Motor neuron (in vitro differentiated cells): ENCODE measurements at regions not wholly inside any gene's neighbourhood (a gene's known extent, or its start where the extent isn't known, plus 50 kb on each side); places are given as distances from the start of the nearest gene placed in this dataset.
"Not testable (repeated sequence)": the region's sequence is repeated elsewhere in the genome, so short reads cannot be mapped to it uniquely, and the experiment has no call there.

ENCODE experiments used
- ATAC-seq, 8 experiments: fragments of 200-7000 bp; cut with Tn5 transposase; replicated peaks in 6 of 8; 2 replicates each; pipeline ENCODE4 v1.8.0; 2021; ENCODE audit warnings: mild to moderate bottlenecking in 8 of 8, moderate library complexity in 8 of 8
- H3K27ac ChIP-seq, 2 donors: fragments of 250-450 bp; sonication (Bioruptor Pico); 2 replicates each; pipeline ENCODE4 v1.9.0; 2021; ENCODE audit warnings: antibody characterized with exemption in 2 of 2, mild to moderate bottlenecking in 2 of 2, moderate library complexity in 1 of 2
- H3K4me1 ChIP-seq, 2 donors: fragments of 250-450 bp; sonication (Bioruptor Pico); replicated peaks in 1 of 2; 2 replicates each; pipeline ENCODE4 v1.6.1; 2021; ENCODE audit warnings: antibody characterized with exemption in 2 of 2, mild to moderate bottlenecking in 2 of 2, moderate library complexity in 1 of 2
- H3K4me3 ChIP-seq, 5 donors: fragments of 250-450 bp; sonication (Bioruptor Pico); 2 replicates each; pipeline ENCODE4 v1.9.0; 2021; ENCODE audit warnings: antibody characterized with exemption in 5 of 5, mild to moderate bottlenecking in 5 of 5, moderate library complexity in 4 of 5
- WGBS, 10 experiments: fragments of 450-650 bp; shearing (Covaris generic); methylation state at CpG; one replicate each; pipeline ENCODE4 v1.0.0; 2022; 5-methylcytosine and 5-hydroxymethylcytosine counted together
- in situ Hi-C, 9 experiments: fragments of 400-800 bp; cut with MboI; loops; one replicate each; pipeline ENCODE4 v1.15.0; 2021; ENCODE audit warnings: low sequenced_read_pairs in 9 of 9, low pct_unique_long_range_greater_than_20kb in 2 of 9; ENCODE audit not compliant: unreplicated experiment in 9 of 9

DNA sequence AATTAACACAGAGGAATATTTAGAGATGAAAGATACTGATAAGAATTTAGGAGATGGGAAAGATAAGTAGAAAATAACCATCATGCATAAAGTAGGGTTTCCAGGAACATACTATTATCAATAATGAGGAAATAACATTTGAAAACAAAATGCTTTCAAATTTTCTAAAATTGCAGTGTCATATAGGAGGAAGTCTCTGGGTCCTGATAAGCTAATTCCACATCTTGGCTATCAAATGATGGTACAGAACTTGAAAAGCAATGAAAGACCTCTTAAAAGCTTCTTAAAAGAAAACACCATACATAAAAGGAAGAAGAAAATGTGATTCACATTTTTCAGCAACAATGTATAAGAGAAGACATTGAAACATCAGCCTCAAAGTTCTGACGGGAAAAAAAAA lies 1024.8 kb downstream of the TSN start:
- no peak for ATAC-seq
- Histone ChIP-seq H3K27ac (no peak overlapping the region), H3K4me3 (no peak overlapping the region), H3K4me1 (no peaks in the 10 kb centered on the region)
- in situ Hi-C loops, result no loop called here
- WGBS, 10 experiments, result 17 to 100% (median 89%) methylated on average over 1 of the region's 1 CpG; no CpG with 5 or more reads in 3 of the 10 experiments

DNA sequence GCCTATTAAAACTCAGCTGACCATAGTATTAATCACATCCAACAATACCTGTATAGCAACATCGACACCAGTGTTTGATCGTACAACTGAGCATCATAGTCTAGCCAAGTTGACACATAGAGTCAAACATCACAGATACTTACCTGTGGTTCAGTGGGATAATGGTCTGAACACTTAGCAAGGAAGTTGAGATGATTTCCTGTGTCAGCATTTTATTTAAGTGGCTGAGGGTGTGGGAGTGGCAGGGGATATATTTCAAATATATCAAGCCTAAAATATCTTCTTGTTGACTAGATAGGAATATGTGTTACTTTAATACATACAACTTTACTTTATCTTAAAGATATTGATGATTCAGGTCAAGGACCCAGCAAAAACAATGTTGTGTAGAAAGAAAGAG lies 1038.6 kb downstream of the TSN start:
- H3K4me1 ChIP-seq, result no peaks in the 10 kb centered on the region
- in situ Hi-C loops, result no loop called here

DNA sequence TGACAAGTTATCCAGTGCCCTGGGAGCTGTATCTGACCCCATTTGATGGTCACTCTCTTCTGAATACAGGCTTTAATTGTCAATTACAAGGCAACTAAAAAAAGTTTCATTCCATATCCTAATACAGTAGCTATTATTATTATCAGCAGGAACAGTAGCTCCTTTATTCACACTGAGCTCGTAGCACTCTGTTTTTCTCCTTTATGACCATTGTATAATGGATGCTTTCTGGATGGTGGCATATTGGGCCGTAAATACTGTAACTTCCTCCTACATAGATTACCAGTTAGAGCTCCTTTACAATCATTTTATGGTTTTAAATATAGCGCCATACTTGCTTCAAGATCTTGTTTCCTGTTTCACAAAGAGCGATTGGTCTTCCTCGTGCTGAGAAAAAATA lies 1040.3 kb downstream of the TSN start:
- H3K4me1 ChIP-seq, result no peaks in the 10 kb centered on the region
- ATAC-seq, result no peak
- no peak overlapping the region for H3K4me3 ChIP-seq
- H3K27ac ChIP-seq, result no peak overlapping the region
- in situ Hi-C loops, result no loop called here
- WGBS, 10 experiments, result 27 to 100% (median 77%) methylated on average over 1 to 5 of the region's 5 CpGs

More for the DNA sequence above, 1038.6 kb downstream of the TSN start:
- ATAC-seq, result no peak
- WGBS, 10 experiments, result 25 to 100% (median 100%) methylated on average over 1 to 2 of the region's 2 CpGs; no CpG with 5 or more reads in 4 of the 10 experiments
- Histone ChIP-seq H3K4me3 (no peak overlapping the region), H3K27ac (no peak overlapping the region)

DNA sequence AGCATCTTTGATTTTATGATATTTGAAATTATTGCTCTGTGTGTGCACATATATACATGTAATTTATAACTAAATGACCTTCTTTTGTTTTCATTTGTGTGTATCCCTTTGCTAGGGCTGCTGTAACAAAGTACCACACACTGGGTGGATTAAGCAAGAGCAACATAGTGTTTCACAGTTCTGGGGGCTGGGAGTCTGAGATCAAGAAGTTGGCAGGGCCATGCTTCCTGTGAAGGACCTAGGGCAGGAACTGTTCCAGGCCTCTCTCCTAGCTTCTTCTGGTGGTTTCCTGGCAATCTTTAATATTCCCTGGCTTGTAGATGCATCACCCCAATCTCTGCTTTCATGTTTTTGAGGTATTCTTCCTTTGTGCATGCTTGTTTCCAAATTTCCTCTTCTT lies 1043.9 kb downstream of the TSN start:
- Histone ChIP-seq H3K4me1 (no peaks in the 10 kb centered on the region), H3K4me3 (no peak overlapping the region), H3K27ac (no peak overlapping the region)
- in situ Hi-C loops, result no loop called here
- ATAC-seq, result no peak

DNA sequence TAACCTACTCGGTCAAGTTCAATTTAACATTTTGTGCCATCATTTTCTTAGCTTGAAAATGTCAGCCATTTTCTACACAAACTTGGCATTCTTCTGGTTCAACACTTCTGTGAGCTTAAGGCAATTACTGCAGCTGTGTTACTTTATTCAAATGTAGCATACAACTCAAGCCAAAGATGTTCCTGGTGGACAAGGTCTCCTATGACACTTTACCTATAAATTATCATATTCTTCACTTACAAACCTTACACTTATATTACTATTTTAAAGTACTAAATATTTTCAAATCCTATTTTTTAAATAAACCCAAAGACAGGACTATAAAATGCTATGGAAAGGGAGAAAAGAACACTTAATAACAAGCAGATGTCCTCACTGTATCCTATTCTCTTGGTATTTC lies 1045.3 kb downstream of the TSN start:
- no peaks in the 10 kb centered on the region for H3K4me1 ChIP-seq
- WGBS, 10 experiments, result 0 to 100% (median 73%) methylated on average over 1 of the region's 1 CpG; no CpG with 5 or more reads in 2 of the 10 experiments
- in situ Hi-C loops, result no loop called here
- no peak for ATAC-seq
- H3K4me3 ChIP-seq, result no peak overlapping the region
- H3K27ac ChIP-seq, result no peak overlapping the region

DNA sequence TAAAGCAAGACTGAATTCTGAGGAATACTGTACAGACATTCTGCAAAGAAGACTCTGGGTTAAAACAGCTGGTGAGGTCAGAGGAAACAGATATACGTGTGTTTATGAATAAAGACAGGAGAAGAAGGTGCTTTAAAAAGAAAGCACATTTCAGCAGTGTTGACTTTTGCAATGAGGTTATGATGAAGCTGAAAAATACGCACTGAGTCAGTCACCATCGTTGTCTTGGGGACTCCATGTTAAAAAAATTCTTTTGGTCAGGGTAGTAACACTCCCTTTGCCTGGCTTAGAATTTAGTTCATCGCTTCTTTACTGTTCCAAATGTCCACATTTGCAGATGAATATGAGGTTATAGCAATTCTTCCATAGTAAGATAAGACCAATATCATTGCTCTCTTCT lies 1049.0 kb downstream of the TSN start:
- no peak overlapping the region for H3K27ac ChIP-seq
- in situ Hi-C loops, result no loop called here
- ATAC-seq, result no peak
- no peak overlapping the region for H3K4me3 ChIP-seq
- WGBS, 10 experiments, result 0 to 93% (median 60%) methylated on average over 1 to 4 of the region's 4 CpGs; no CpG with 5 or more reads in 1 of the 10 experiments
- H3K4me1 ChIP-seq, result no peaks in the 10 kb centered on the region

DNA sequence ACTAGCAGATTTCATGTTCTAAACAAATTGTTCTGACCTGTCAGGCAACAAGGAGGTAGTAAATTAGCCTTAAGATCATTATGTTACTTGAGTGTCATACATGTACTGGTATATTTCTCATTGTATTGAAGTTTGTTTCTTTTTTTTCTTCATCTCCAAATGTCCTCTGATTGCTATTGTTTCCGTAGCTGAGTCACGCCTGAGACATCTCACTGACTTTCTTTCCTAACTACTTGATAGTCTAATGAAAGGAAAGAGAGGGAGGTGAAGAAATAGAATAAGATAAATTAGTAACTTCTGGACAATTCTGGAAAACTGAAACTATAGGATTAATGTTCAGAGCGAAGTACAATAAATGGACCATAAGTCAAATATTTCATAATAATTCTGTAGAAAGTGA lies 1049.9 kb downstream of the TSN start:
- H3K4me1 ChIP-seq, result no peaks in the 10 kb centered on the region
- in situ Hi-C loops, result no loop called here
- 0 to 100% (median 85%) methylated on average over 1 to 3 of the region's 3 CpGs; no CpG with 5 or more reads in 2 of the 10 experiments for WGBS, 10 experiments
- H3K27ac ChIP-seq, result no peak overlapping the region
- no peak overlapping the region for H3K4me3 ChIP-seq
- no peak for ATAC-seq

DNA sequence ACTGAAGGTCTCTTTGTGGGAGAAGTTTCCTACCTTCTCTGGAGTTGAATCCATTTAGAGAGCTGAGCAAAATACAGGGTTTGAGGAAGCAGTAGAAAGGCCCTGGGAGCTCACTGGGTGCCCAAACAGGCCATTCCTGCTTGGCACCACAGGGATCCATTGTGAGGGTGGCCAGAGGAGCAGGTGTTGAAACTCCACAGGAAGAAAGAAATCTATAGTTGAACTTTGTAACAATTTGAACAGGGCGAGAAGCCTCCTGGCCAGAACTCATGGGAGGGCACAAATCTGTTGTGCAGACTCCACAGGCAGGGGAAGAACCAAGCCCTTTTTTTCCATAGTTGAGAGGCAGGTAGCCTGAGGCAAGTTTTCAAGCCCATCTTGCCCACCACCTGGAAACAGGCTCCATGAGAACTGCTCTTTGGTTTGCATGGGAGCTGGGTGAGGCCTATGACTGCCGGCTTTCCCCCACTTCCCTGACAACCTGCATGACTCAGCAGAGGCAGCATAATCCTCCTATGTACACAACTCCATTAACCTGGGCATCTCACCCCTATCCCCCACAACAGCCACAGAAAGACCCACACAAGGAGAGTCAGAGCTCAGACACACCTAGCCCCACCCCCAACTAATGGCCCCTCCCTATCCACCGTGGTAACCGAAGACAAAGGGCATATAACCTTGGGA lies 1053.0 kb downstream of the TSN start:
- WGBS, 10 experiments, result 20 to 100% (median 100%) methylated on average over 1 to 2 of the region's 4 CpGs; no CpG with 5 or more reads in 4 of the 10 experiments

DNA sequence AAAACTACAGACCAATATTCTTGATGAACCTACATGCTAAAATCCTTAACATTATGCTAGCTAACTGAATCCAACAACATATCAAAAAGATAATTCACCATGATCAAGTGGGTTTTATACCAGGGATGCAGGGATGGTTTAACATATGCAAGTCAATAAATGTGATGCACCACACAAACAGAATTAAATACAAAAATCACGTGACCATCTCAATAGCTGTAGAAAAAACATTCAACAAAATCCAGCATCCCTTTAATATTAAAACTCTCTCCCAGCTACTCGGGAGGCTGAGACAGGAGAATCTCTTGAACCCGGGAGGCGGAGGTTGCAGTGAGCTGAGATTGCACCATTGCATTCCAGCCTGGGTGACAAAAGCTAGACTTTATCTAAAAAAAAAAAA lies 1056.8 kb downstream of the TSN start:
- H3K27ac ChIP-seq, ATAC-seq, H3K4me1 ChIP-seq, in situ Hi-C loops, H3K4me3 ChIP-seq: not testable (repeated sequence)
- 0 to 88% (median 65%) methylated on average over 1 to 4 of the region's 4 CpGs; no CpG with 5 or more reads in 4 of the 10 experiments for WGBS, 10 experiments

More for the DNA sequence above, 1053.0 kb downstream of the TSN start:
- no peak for ATAC-seq
- in situ Hi-C loops, result no loop called here
- Histone ChIP-seq H3K4me1 (no peaks in the 10 kb centered on the region), H3K4me3 (no peak overlapping the region), H3K27ac (no peak overlapping the region)

DNA sequence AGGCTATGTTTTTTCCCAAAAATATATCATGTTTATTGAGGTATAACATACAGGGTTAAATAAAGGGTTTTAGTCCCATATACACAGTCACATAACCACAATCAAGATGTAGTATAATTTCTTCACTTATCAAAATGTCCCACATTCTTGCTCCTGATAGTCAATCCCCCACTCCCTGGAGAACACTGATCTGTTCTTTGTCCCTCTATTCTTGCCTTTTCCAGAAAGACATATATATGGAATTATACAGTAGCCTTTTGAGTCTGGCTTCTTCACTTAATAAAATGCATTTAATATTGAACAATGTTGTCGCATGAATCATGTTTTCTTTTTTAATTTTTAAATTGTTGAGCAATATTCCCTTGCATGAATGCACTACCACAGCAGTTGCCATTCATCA lies 1059.7 kb downstream of the TSN start:
- in situ Hi-C loops, result no loop called here
- 11 to 100% (median 88%) methylated on average over 1 of the region's 1 CpG; no CpG with 5 or more reads in 1 of the 10 experiments for WGBS, 10 experiments
- ATAC-seq, result no peak
- H3K4me3 ChIP-seq, result no peak overlapping the region
- no peak overlapping the region for H3K27ac ChIP-seq
- H3K4me1 ChIP-seq, result no peaks in the 10 kb centered on the region

DNA sequence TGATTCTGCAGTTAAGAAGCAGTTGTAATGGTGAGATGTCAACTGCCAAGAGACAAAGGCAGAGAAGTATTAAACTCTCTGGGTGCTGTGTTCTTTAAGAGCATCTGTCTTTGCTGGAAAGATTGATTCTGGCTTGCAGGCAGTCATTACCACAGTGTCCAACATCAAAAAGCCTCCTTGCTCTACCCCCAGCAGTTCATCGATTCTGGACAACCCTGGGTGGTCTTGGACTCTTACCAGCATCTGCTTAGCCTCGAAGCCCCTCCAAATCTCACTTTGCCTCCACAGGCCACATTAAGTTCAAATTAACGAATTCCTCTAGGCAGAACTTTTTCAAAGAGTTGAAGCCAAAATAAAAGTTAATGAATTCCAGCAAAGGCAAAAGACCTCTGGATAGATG lies 1061.4 kb downstream of the TSN start:
- ATAC-seq, result no peak
- in situ Hi-C loops, result no loop called here
- WGBS, 10 experiments, result 0 to 55% (median 18%) methylated on average over 1 to 3 of the region's 3 CpGs
- no peak overlapping the region for H3K4me3 ChIP-seq
- no peaks in the 10 kb centered on the region for H3K4me1 ChIP-seq
- H3K27ac ChIP-seq, result no peak overlapping the region

DNA sequence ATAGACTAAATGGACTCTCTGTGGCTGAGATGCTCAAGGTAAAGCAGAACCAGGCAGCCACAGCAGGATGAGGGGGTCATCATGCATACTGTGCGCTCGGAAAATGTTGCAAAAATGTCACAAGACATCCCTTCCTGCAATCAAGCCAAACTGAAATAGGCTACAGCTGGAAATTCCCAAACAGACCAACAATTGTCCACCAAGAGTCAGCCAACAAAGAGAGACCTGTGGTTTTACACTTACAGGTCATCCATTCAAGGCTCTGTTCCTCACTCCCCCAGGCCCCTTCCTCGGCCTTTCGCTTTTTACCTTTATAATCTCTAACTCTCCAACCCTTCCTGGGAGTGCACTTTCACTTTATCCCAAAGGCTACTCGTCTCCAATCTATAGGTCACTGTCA lies 1066.9 kb downstream of the TSN start:
- 0 to 100% (median 82%) methylated on average over 1 to 5 of the region's 5 CpGs; no CpG with 5 or more reads in 1 of the 10 experiments for WGBS, 10 experiments
- in situ Hi-C loops, result no loop called here
- H3K4me3 ChIP-seq, result no peak overlapping the region
- no peaks in the 10 kb centered on the region for H3K4me1 ChIP-seq
- no peak overlapping the region for H3K27ac ChIP-seq
- no peak for ATAC-seq

DNA sequence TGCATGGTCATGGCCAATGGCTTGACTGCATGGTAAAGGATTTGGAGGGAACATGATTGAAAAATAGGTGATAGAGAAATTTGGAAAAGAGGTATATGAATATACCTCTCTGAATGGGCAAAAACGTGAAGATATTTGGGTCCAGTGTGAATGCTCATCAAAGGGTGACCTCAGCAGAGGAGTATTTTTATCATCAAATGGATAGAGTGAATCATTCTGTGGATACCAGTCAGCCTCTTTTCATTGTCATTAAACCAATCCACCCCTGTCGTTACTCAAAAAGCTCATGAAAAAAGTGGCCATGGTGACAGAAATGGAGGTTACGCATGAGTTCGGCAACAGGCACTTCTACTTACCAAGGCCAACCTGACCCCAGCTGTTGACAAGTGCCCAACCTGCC lies 1074.7 kb downstream of the TSN start:
- Histone ChIP-seq H3K4me3 (no peak overlapping the region), H3K4me1 (no peaks in the 10 kb centered on the region), H3K27ac (no peak overlapping the region)
- in situ Hi-C loops, result no loop called here
- no peak for ATAC-seq
- WGBS, 10 experiments, result 0 to 100% (median 72%) methylated on average over 1 to 4 of the region's 4 CpGs; no CpG with 5 or more reads in 1 of the 10 experiments

DNA sequence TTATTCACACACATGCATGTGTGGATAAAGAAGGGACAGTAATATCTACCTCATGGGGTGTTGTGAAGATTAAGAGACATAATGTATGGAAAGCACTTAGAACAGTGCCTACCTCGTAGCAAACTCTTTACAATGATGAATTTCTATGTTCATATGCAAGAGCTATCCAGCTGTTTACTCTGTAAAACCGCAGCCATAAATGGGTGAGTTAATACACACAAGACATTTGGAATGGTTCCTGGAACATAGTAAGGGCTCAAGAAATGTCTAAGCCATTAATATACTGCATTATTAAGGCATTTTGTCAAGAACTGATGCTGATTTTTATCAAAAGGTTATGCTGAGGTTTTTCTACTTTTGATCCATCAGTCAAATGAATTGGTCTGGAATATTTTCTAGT lies 1076.2 kb downstream of the TSN start:
- in situ Hi-C loops, result no loop called here
- 0 to 100% (median 81%) methylated on average over 1 to 2 of the region's 2 CpGs; no CpG with 5 or more reads in 1 of the 10 experiments for WGBS, 10 experiments
- Histone ChIP-seq H3K4me3 (no peak overlapping the region), H3K4me1 (no peaks in the 10 kb centered on the region), H3K27ac (no peak overlapping the region)
- no peak for ATAC-seq
